ENCODE measurements at regions not wholly inside any gene's neighbourhood (a gene's known extent, or its start where the extent isn't known, plus 50 kb on each side); places are given as distances from the start of the nearest gene placed in this dataset.
"Not testable (repeated sequence)": the region's sequence is repeated elsewhere in the genome, so short reads cannot be mapped to it uniquely, and the experiment has no call there.

- intact Hi-C loops (cut with micrococcal nuclease), result no loop called here
- Mint-ChIP-seq H3K36me3 (no peaks in the 10 kb centered on the region), H3K27ac (no peak overlapping the region), H3K4me3 (no peak overlapping the region), H3K9me3 (peaks cover 11% of the 10 kb centered on the region), H3K4me1 (ENCODE audit: low read depth) (no peaks in the 10 kb centered on the region), H3K27me3 (no peaks in the 10 kb centered on the region)
- DNase-seq, result no peak
- ChIA-PET CTCF (no interaction called here), POLR2A (no interaction called here)
These were observed 694.9 kb downstream of the BCL11A start for GRCh38 chr2:59858540-59858939.

GRCh38 chr2:59857109-59857508 is 696.3 kb downstream of the BCL11A start:
- ChIA-PET CTCF (no interaction called here), POLR2A (no interaction called here)
- Mint-ChIP-seq H3K36me3 (no peaks in the 10 kb centered on the region), H3K9me3 (peaks cover 6% of the 10 kb centered on the region), H3K4me1 (ENCODE audit: low read depth) (no peaks in the 10 kb centered on the region), H3K4me3 (no peak overlapping the region), H3K27ac (no peak overlapping the region), H3K27me3 (no peaks in the 10 kb centered on the region)
- no peak for DNase-seq
- intact Hi-C loops (cut with micrococcal nuclease), result no loop called here

GRCh38 chr2:59856391-59856790 is 697.1 kb downstream of the BCL11A start:
- no peak overlapping the region for H3K4me3 Mint-ChIP-seq
- intact Hi-C loops (cut with micrococcal nuclease), result no loop called here
- DNase-seq, result no peak
- ChIA-PET CTCF (no interaction called here), POLR2A (no interaction called here)
- no peaks in the 10 kb centered on the region for H3K36me3 Mint-ChIP-seq
- no peak overlapping the region for H3K27ac Mint-ChIP-seq
- no peaks in the 10 kb centered on the region for H3K4me1 Mint-ChIP-seq (ENCODE audit: low read depth)
- no peaks in the 10 kb centered on the region for H3K27me3 Mint-ChIP-seq
- H3K9me3 Mint-ChIP-seq, result no peaks in the 10 kb centered on the region

- ChIA-PET POLR2A (no interaction called here), CTCF (no interaction called here)
- H3K4me1 Mint-ChIP-seq (ENCODE audit: low read depth), result no peaks in the 10 kb centered on the region
- H3K36me3 Mint-ChIP-seq, result no peaks in the 10 kb centered on the region
- intact Hi-C loops (cut with micrococcal nuclease), result no loop called here
- no peaks in the 10 kb centered on the region for H3K27me3 Mint-ChIP-seq
- no peak overlapping the region for H3K4me3 Mint-ChIP-seq
- H3K27ac Mint-ChIP-seq, result no peak overlapping the region
- DNase-seq, result no peak
- no peaks in the 10 kb centered on the region for H3K9me3 Mint-ChIP-seq
These were observed 700.4 kb downstream of the BCL11A start for GRCh38 chr2:59853032-59853431.

- no peaks in the 10 kb centered on the region for H3K9me3 Mint-ChIP-seq
- H3K4me3 Mint-ChIP-seq, result no peak overlapping the region
- no peaks in the 10 kb centered on the region for H3K36me3 Mint-ChIP-seq
- no peak for DNase-seq
- POLR2A ChIA-PET, result no interaction called here
- intact Hi-C loops (cut with micrococcal nuclease), result no loop called here
- H3K27me3 Mint-ChIP-seq, result no peaks in the 10 kb centered on the region
- H3K4me1 Mint-ChIP-seq (ENCODE audit: low read depth), result no peaks in the 10 kb centered on the region
- no peak overlapping the region for H3K27ac Mint-ChIP-seq
- CTCF ChIA-PET, result no interaction called here
These were observed 701.5 kb downstream of the BCL11A start for GRCh38 chr2:59851836-59852475.

GRCh38 chr2:59850554-59850953 is 702.9 kb downstream of the BCL11A start:
- no peak for DNase-seq
- intact Hi-C loops (cut with micrococcal nuclease), result no loop called here
- ChIA-PET CTCF (interaction anchor here (0.6 kb wide), 1 partner anchor 1190 kb away, joined by 3 read pairs; no protein-coding TSS in a partner anchor), POLR2A (no interaction called here)
- Mint-ChIP-seq H3K9me3 (no peaks in the 10 kb centered on the region), H3K4me3 (no peak overlapping the region), H3K4me1 (ENCODE audit: low read depth) (no peaks in the 10 kb centered on the region), H3K27me3 (no peaks in the 10 kb centered on the region), H3K27ac (no peak overlapping the region), H3K36me3 (no peaks in the 10 kb centered on the region)

GRCh38 chr2:59833941-59834340 is 719.5 kb downstream of the BCL11A start:
- peaks cover 1% of the 10 kb centered on the region for H3K27me3 Mint-ChIP-seq
- intact Hi-C loops (cut with micrococcal nuclease), result no loop called here
- no peak overlapping the region for H3K4me3 Mint-ChIP-seq
- ChIA-PET CTCF (interaction anchor here (0.7 kb wide), 1 partner anchor 131 kb away, joined by 3 read pairs; no protein-coding TSS in a partner anchor), POLR2A (no interaction called here)
- DNase-seq, result no peak
- H3K36me3 Mint-ChIP-seq, result no peaks in the 10 kb centered on the region
- H3K9me3 Mint-ChIP-seq, result no peaks in the 10 kb centered on the region
- no peak overlapping the region for H3K27ac Mint-ChIP-seq
- no peaks in the 10 kb centered on the region for H3K4me1 Mint-ChIP-seq (ENCODE audit: low read depth)

- Mint-ChIP-seq H3K36me3 (no peaks in the 10 kb centered on the region), H3K4me3 (no peak overlapping the region), H3K4me1 (ENCODE audit: low read depth) (no peaks in the 10 kb centered on the region), H3K27ac (no peak overlapping the region), H3K27me3 (no peaks in the 10 kb centered on the region), H3K9me3 (no peaks in the 10 kb centered on the region)
- intact Hi-C loops (cut with micrococcal nuclease), result no loop called here
- ChIA-PET CTCF (no interaction called here), POLR2A (no interaction called here)
- no peak for DNase-seq
These were observed 722.9 kb downstream of the BCL11A start for GRCh38 chr2:59830601-59831000.

- no peaks in the 10 kb centered on the region for H3K27me3 Mint-ChIP-seq
- CTCF ChIA-PET, result no interaction called here
- H3K4me3 Mint-ChIP-seq, result no peak overlapping the region
- H3K4me1 Mint-ChIP-seq (ENCODE audit: low read depth), result no peaks in the 10 kb centered on the region
- POLR2A ChIA-PET, result no interaction called here
- H3K27ac Mint-ChIP-seq, result no peak overlapping the region
- no peaks in the 10 kb centered on the region for H3K36me3 Mint-ChIP-seq
- no peak for DNase-seq
- no peaks in the 10 kb centered on the region for H3K9me3 Mint-ChIP-seq
- intact Hi-C loops (cut with micrococcal nuclease), result no loop called here
These were observed 725.8 kb downstream of the BCL11A start for GRCh38 chr2:59827677-59828076.

- CTCF ChIA-PET, result no interaction called here
- intact Hi-C loops (cut with micrococcal nuclease), result no loop called here
- Mint-ChIP-seq H3K4me1 (ENCODE audit: low read depth) (no peaks in the 10 kb centered on the region), H3K27ac (no peak overlapping the region), H3K27me3 (no peaks in the 10 kb centered on the region), H3K4me3 (no peak overlapping the region), H3K9me3 (no peaks in the 10 kb centered on the region), H3K36me3 (no peaks in the 10 kb centered on the region)
- POLR2A ChIA-PET, result no interaction called here
- no peak for DNase-seq
These were observed 727.3 kb downstream of the BCL11A start for GRCh38 chr2:59826177-59826576.

GRCh38 chr2:59824314-59824713 is 729.1 kb downstream of the BCL11A start:
- Mint-ChIP-seq H3K9me3 (no peaks in the 10 kb centered on the region), H3K4me3 (no peak overlapping the region), H3K36me3 (no peaks in the 10 kb centered on the region), H3K27me3 (no peaks in the 10 kb centered on the region), H3K27ac (no peak overlapping the region), H3K4me1 (ENCODE audit: low read depth) (no peaks in the 10 kb centered on the region)
- ChIA-PET CTCF (no interaction called here), POLR2A (no interaction called here)
- intact Hi-C loops (cut with micrococcal nuclease), result no loop called here
- DNase-seq, result no peak

GRCh38 chr2:59816075-59816474 is 737.4 kb downstream of the BCL11A start:
- Mint-ChIP-seq H3K4me3 (no peak overlapping the region), H3K27ac (no peak overlapping the region), H3K27me3 (no peaks in the 10 kb centered on the region), H3K9me3 (no peaks in the 10 kb centered on the region), H3K36me3 (no peaks in the 10 kb centered on the region), H3K4me1 (ENCODE audit: low read depth) (no peaks in the 10 kb centered on the region)
- ChIA-PET POLR2A (no interaction called here), CTCF (no interaction called here)
- DNase-seq, result no peak
- intact Hi-C loops (cut with micrococcal nuclease), result no loop called here

- H3K27ac Mint-ChIP-seq; H3K36me3 Mint-ChIP-seq; H3K4me1 Mint-ChIP-seq (ENCODE audit: low read depth); DNase-seq; H3K27me3 Mint-ChIP-seq; POLR2A ChIA-PET; CTCF ChIA-PET; intact Hi-C loops (cut with micrococcal nuclease); H3K4me3 Mint-ChIP-seq; H3K9me3 Mint-ChIP-seq: not testable (repeated sequence)
These were observed 743.2 kb downstream of the BCL11A start for GRCh38 chr2:59810283-59810682.

- Mint-ChIP-seq H3K4me3 (no peak overlapping the region), H3K27me3 (no peaks in the 10 kb centered on the region), H3K9me3 (no peaks in the 10 kb centered on the region), H3K4me1 (ENCODE audit: low read depth) (no peaks in the 10 kb centered on the region), H3K36me3 (no peaks in the 10 kb centered on the region), H3K27ac (no peak overlapping the region)
- POLR2A ChIA-PET, result no interaction called here
- intact Hi-C loops (cut with micrococcal nuclease), result no loop called here
- DNase-seq, result no peak
- CTCF ChIA-PET, result no interaction called here
These were observed 747.0 kb downstream of the BCL11A start for GRCh38 chr2:59806486-59806885.
